ENCODE measurements at regions not wholly inside any gene's neighbourhood (a gene's known extent, or its start where the extent isn't known, plus 50 kb on each side); places are given as distances from the start of the nearest gene placed in this dataset.
"Not testable (repeated sequence)": the region's sequence is repeated elsewhere in the genome, so short reads cannot be mapped to it uniquely, and the experiment has no call there.

- ATAC-seq (no peak), DNase-seq (ENCODE audit: low spot score) (no peak)
Measured at GRCh38 chr5:67610186-67610912, 413.8 kb upstream of the CD180 start.

GRCh38 chr5:67607958-67608357 lies 411.4 kb upstream of the CD180 start:
- DNase-seq (ENCODE audit: low spot score) (no peak), ATAC-seq (no peak)

- DNase-seq (ENCODE audit: low spot score): no peak
- peak; percentile 73 for ATAC-seq
Measured at GRCh38 chr5:67606586-67606947, 410.0 kb upstream of the CD180 start.

GRCh38 chr5:67605730-67606585 lies 409.4 kb upstream of the CD180 start:
- DNase-seq (ENCODE audit: low spot score): peak; percentile 76
- peak; percentile 95 for ATAC-seq

- DNase-seq (ENCODE audit: low spot score) (no peak), ATAC-seq (no peak)
Measured at GRCh38 chr5:67591491-67591890, 394.9 kb upstream of the CD180 start.

GRCh38 chr5:67588389-67588788 lies 391.8 kb upstream of the CD180 start:
- ATAC-seq (no peak), DNase-seq (ENCODE audit: low spot score) (no peak)

GRCh38 chr5:67581203-67581602 lies 384.6 kb upstream of the CD180 start:
- DNase-seq (ENCODE audit: low spot score): no peak
- ATAC-seq: no peak

GRCh38 chr5:67578011-67578410 lies 381.4 kb upstream of the CD180 start:
- ATAC-seq (no peak), DNase-seq (ENCODE audit: low spot score) (no peak)

- ATAC-seq (no peak), DNase-seq (ENCODE audit: low spot score) (no peak)
Measured at GRCh38 chr5:67577424-67577823, 380.8 kb upstream of the CD180 start.

- no peak for DNase-seq (ENCODE audit: low spot score)
- ATAC-seq: peak; percentile 70
Measured at GRCh38 chr5:67576112-67576511, 379.5 kb upstream of the CD180 start.

GRCh38 chr5:67575087-67575486 lies 378.5 kb upstream of the CD180 start:
- ATAC-seq: no peak
- DNase-seq (ENCODE audit: low spot score): no peak

GRCh38 chr5:67561151-67561932 lies 364.7 kb upstream of the CD180 start:
- DNase-seq (ENCODE audit: low spot score): no peak
- ATAC-seq: no peak

- ATAC-seq (no peak), DNase-seq (ENCODE audit: low spot score) (no peak)
Measured at GRCh38 chr5:67552773-67553172, 356.2 kb upstream of the CD180 start.

GRCh38 chr5:67549947-67550346 lies 353.3 kb upstream of the CD180 start:
- DNase-seq (ENCODE audit: low spot score) (no peak), ATAC-seq (no peak)

GRCh38 chr5:67549296-67549618 lies 352.7 kb upstream of the CD180 start:
- peak; percentile 79 for ATAC-seq
- peak; percentile 48 for DNase-seq (ENCODE audit: low spot score)

GRCh38 chr5:67548520-67549295 lies 352.1 kb upstream of the CD180 start:
- ATAC-seq (peak; percentile 81), DNase-seq (ENCODE audit: low spot score) (peak; percentile 48)

GRCh38 chr5:67547682-67548081 lies 351.1 kb upstream of the CD180 start:
- peak; percentile 44 for ATAC-seq

GRCh38 chr5:67544942-67545341 lies 348.3 kb upstream of the CD180 start:
- ATAC-seq: not testable (repeated sequence)

More at GRCh38 chr5:67547682-67548081, 351.1 kb upstream of the CD180 start:
- no peak for DNase-seq (ENCODE audit: low spot score)

GRCh38 chr5:67543720-67544270 lies 347.2 kb upstream of the CD180 start:
- DNase-seq (ENCODE audit: low spot score) (no peak), ATAC-seq (no peak)

More at GRCh38 chr5:67544942-67545341, 348.3 kb upstream of the CD180 start:
- DNase-seq (ENCODE audit: low spot score): not testable (repeated sequence)

- DNase-seq (ENCODE audit: low spot score) (no peak), ATAC-seq (no peak)
Measured at GRCh38 chr5:67542479-67542878, 345.9 kb upstream of the CD180 start.
